HG02840 (cell line): ENCODE measurements at regions not wholly inside any gene's neighbourhood (a gene's known extent, or its start where the extent isn't known, plus 50 kb on each side); places are given as distances from the start of the nearest gene placed in this dataset.
A peak's percentile ranks its signal among the peaks of the same experiment; 100 is the strongest.
"Not testable (repeated sequence)": the region's sequence is repeated elsewhere in the genome, so short reads cannot be mapped to it uniquely, and the experiment has no call there.

ENCODE experiments used
- ATAC-seq: cut with Tn5 transposase; IDR thresholded peaks from one replicate; pipeline ENCODE4 v1.9.1; 2021; ENCODE audit warnings: mild to moderate bottlenecking, moderate library complexity, moderate number of reproducible peaks; ENCODE audit not compliant: unreplicated experiment, low FRiP score

GRCh38 chr6:125354649-125355048 is 52.9 kb upstream of the HDDC2 start:
- no peak for ATAC-seq

GRCh38 chr6:125356884-125357283 is 55.1 kb upstream of the HDDC2 start:
- ATAC-seq, result peak; percentile 66

- peak; percentile 57 for ATAC-seq
Observed at GRCh38 chr6:125357515-125358256, 55.9 kb upstream of the HDDC2 start.

DNA sequence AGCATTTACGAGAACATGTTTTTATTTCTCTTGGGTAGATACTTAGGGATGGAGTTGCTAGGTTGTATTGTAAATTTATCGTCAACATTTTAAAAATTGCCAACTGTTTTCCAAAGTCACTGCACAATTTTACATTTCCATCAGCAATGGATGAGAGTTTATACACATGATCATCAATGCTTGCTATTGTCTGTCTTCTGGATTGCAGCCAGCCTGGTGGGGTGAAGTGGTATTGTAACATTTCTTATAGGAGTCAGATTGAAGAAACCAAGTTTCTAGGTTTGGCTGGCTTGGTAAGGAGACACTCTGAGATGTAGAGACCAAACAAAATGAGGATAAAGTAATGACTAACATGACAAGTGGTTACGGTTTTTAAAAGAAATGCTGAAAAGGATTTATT is 57.1 kb upstream of the HDDC2 start:
- no peak for ATAC-seq

- ATAC-seq, result no peak
Observed at GRCh38 chr6:125361868-125362267, 60.1 kb upstream of the HDDC2 start.

- no peak for ATAC-seq
Observed at GRCh38 chr6:125363039-125363823, 61.5 kb upstream of the HDDC2 start.

- no peak for ATAC-seq
Observed at GRCh38 chr6:125363824-125364165, 62.0 kb upstream of the HDDC2 start.

GRCh38 chr6:125365230-125365629 is 63.5 kb upstream of the HDDC2 start:
- ATAC-seq, result no peak

DNA sequence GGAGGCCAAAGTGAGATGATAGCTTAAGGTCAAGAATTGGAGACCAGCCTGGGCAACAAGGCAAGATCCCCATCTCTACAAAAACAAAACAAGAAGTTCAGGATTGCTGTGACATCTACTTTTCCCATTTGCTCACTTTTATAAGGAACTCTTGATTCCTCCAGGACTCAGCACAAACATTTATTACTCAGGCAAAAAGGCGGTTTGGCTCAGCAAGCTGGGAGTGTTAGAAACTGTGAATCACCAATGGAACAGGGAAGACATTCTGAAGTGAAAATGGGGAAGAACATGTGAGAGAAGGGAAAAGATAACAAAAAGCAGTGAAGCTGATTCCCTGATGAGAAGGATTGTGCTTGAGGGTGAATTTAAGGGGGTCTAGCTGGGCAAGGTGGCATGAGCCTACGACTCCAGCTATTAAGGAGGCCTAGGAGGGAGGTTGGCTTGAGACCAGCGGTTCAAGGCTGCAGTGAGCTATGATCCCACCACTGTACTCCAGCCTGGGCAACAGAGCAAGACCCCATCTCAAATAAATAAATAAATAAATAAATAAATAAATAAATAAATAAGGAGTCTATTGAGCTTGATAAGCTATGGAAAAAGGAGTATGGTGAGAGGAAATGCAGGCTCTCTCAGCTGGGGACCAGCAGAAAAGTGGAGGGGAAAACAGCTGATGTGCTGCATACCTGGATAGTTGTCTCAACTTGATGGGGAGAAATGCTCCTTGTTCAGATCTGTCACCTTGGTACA is 65.4 kb upstream of the HDDC2 start:
- ATAC-seq, result no peak

DNA sequence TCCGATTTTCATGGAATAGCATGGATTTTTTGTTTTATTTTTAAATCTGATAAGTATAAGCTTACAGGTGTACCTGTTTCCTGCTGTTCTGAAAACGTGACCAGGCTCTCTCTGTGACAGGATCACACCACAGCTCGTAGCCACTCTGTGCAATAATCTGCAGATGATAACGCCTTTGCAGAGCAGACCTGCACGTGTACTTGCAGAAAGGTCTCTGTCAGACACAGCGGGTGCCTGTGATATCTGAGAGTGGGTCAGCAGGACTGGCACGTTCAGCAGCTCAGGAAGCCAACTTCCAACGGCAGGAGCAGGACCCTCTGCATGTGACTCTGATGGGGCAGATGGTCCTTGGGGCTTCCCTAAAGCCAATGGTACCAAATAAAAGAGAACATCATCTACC is 68.6 kb upstream of the HDDC2 start:
- ATAC-seq, result no peak

DNA sequence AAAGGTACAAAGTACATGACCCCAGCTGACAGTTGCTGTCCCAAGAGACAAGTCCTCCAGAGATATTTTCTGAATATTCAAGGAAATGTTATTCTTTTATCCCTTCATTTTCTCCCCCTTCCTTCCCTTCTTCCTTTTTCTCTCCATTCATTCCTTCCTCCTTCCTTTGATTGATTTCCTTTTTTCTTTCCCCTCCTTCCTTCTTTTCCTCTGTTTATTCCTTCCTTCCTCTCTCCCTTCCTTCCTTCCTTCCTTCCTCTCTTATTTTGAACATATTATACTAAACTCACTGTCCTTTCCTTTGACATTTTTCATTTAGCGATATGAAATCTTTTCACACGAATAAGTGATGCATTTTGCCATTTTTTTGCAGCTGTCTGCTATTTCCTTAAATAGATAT is 73.2 kb upstream of the HDDC2 start:
- no peak for ATAC-seq

DNA sequence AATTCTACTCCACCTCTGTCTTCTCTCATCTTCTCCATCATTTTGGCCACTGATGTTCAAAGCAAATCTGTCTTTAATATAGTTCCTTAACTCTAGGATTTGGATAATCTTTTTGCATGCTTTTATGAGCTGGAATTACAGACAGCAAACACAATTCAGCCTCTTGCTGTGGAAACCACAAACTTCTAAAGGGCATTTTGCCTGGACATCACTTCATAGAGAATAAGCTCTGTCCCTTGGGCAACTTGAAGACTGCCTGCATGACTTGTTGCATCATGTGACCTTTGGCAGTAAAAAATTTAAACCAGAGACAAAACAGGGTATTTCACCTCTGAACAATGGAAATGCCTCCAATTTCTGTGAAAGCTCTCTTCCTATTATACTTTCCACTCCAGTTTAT is 74.1 kb upstream of the HDDC2 start:
- ATAC-seq, result no peak

GRCh38 chr6:125377621-125378020 is 75.9 kb upstream of the HDDC2 start:
- ATAC-seq, result no peak

DNA sequence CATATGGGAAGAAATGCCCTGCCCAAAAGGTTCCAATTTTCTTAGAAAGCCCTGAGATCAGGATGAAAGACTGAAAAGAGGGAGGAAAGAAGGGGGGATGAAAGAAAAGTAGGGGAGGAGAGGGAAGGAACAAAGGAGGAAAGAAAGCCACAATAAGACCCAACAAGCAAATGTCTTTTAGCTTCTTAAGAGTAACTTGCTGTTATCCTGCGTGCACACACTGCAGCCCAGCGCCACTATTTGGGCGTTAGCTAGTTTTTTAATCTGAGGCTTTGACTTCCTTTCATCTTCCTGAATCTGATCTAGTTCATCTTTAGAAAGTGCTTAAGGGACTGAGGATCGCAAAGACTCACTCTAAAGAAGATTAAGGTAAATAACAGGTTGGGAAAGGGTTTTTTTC is 77.4 kb upstream of the HDDC2 start:
- ATAC-seq, result no peak

- ATAC-seq, result no peak
Observed at GRCh38 chr6:125380474-125380873, 78.7 kb upstream of the HDDC2 start.

DNA sequence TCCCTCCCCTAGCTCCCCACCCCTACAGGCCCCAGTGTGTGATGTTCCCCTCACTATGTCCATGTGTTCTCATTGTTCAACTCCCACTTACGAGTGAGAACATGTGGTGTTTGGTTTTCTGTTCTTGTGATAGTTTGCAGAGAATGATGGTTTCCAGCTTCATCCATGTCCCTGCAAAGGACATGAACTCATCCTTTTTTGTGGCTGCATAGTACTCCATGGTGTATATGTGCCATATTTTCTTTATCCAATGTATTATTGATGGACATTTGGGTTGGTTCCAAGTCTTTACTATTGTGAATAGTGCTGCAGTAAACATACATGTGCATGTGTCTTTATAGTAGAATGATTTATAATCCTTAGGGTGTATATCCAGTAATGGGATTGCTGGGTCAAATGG is 84.6 kb upstream of the HDDC2 start:
- ATAC-seq, result not testable (repeated sequence)

DNA sequence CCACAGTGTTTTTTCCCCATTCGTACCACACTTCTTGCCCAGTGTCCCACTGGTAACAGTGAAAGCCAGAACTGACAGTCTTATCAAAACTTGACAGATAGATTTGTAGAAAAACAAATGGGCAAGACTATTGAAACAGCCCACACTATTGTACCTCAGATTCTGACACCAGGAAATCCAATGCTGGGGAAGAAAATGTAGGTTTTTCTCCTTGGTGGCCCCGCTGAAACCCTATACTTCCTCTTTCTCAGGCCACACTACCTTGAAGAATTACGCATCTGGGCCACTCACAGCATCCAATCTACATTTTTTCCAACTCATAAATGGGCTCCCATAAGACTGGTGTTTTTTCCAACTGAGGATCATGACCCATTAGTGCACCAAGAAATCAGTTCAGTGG is 90.9 kb upstream of the HDDC2 start:
- no peak for ATAC-seq

DNA sequence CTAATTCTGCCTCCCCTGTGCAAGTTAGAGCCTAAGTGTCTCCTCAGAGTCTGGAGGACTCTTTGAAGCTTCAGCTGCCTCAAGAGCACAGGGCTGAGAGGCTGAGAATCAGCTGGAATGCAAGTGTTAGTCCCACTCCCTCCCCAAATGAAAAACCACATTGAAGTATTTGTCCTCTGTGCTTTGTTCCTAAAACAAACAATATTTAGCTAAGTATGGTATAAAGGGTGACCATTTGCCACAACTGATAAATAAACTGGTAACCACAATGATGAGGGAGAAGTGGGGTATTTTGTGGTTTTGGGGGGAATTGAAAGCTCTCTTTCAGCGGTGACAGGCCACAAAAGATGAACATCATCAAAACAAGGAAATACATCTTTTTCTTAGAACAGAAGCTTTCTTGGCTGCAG is 91.7 kb upstream of the HDDC2 start:
- ATAC-seq, result no peak

- no peak for ATAC-seq
Observed at GRCh38 chr6:125406741-125407140, 105.0 kb upstream of the HDDC2 start.

- ATAC-seq, result no peak
Observed at GRCh38 chr6:125414507-125414906, 112.7 kb upstream of the HDDC2 start.

DNA sequence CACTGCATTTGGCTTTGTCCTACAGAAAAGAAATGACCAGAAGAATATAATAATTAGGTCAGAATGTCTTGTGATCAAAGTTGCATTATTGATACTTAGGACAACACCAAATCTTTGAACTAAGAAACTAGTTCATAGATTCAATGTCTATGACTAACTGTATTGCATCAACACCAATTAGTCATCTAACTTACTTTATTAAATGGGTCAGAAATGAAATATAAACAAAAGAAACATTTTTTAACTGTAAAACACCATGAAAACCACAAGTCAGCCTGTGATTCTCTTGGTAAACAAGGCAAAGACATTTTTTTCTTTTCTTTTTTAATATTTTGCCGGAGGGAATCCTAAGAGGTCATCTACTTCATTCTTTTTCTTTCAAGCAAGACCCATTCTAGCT is 114.1 kb upstream of the HDDC2 start:
- ATAC-seq, result no peak
